Liver (tissue), 8 donors: ENCODE measurements at regions not wholly inside any gene's neighbourhood (a gene's known extent, or its start where the extent isn't known, plus 50 kb on each side); places are given as distances from the start of the nearest gene placed in this dataset.

ENCODE experiments used
- DNase-seq: peaks from one replicate; pipeline ENCODE4 v3.0.0-alpha.2; 2017; ENCODE audit warnings: low spot score
- H3K27ac ChIP-seq, 2 donors: one replicate each; pipeline ENCODE4 v1.7.0; 2013; ENCODE audit warnings: inconsistent platforms in 2 of 2, low read length in 2 of 2, control low read depth in 1 of 2, low read depth in 1 of 2, mild to moderate bottlenecking in 1 of 2
- H3K27me3 ChIP-seq, 4 donors: one replicate each; pipeline versions ENCODE4 v1.6.1 to v1.7.0; 2013; ENCODE audit warnings: low read length in 3 of 4, inconsistent platforms in 1 of 4, mild to moderate bottlenecking in 1 of 4, moderate library complexity in 1 of 4; ENCODE audit not compliant: control insufficient read depth in 4 of 4, insufficient read depth in 4 of 4
- H3K36me3 ChIP-seq, 4 donors: one replicate each; pipeline versions ENCODE4 v1.6.1 to v1.7.0; 2013; ENCODE audit warnings: low read length in 3 of 4, mild to moderate bottlenecking in 3 of 4, low read depth in 1 of 4, moderate library complexity in 1 of 4; ENCODE audit not compliant: control insufficient read depth in 4 of 4, insufficient read depth in 3 of 4
- H3K4me1 ChIP-seq, 4 donors: one replicate each; pipeline versions ENCODE4 v1.6.1 to v1.7.0; 2013; ENCODE audit warnings: low read length in 3 of 4, mild to moderate bottlenecking in 3 of 4, moderate library complexity in 1 of 4; ENCODE audit not compliant: control insufficient read depth in 4 of 4, insufficient read depth in 4 of 4
- H3K4me3 ChIP-seq, 3 donors: one replicate each; pipeline versions ENCODE4 v1.6.1 to v1.7.0; 2013; ENCODE audit warnings: low read length in 3 of 3, control low read depth in 1 of 3, low read depth in 1 of 3, mild to moderate bottlenecking in 1 of 3
- H3K9ac ChIP-seq, 2 donors: one replicate each; pipeline ENCODE4 v1.7.0; 2013; ENCODE audit warnings: low read length in 2 of 2, mild to moderate bottlenecking in 2 of 2, moderate library complexity in 2 of 2, control low read depth in 1 of 2, low read depth in 1 of 2
- H3K9me3 ChIP-seq, 4 donors: one replicate each; pipeline versions ENCODE4 v1.6.1 to v1.7.0; 2013; ENCODE audit warnings: low read length in 3 of 4; ENCODE audit not compliant: control insufficient read depth in 4 of 4
- ATF3 ChIP-seq: IDR thresholded peaks from 2 replicates; pipeline ENCODE4 v1.6.1; 2016; ENCODE audit warnings: antibody characterized with exemption
- CTCF ChIP-seq: fragments of 150-350 bp; IDR thresholded peaks from 2 replicates; pipeline ENCODE4 v1.5.1; 2017; ENCODE audit warnings: improper control_type of control experiment, low read depth, low read length; ENCODE audit not compliant: missing input control
- EGR1 ChIP-seq, 2 donors: IDR thresholded peaks; 2 replicates each; pipeline ENCODE4 v1.6.1; 2016 to 2018; ENCODE audit warnings: antibody characterized with exemption in 2 of 2, low read depth in 2 of 2
- FOXA1 ChIP-seq: IDR thresholded peaks from 2 replicates; pipeline ENCODE4 v1.6.1; 2016; ENCODE audit warnings: antibody characterized with exemption
- FOXA2 ChIP-seq: IDR thresholded peaks from 2 replicates; pipeline ENCODE4 v1.6.1; 2016; ENCODE audit warnings: antibody characterized with exemption
- GABPA ChIP-seq, 2 donors: IDR thresholded peaks in 1 of 2; conservative IDR thresholded peaks in 1 of 2; 2 replicates each; pipeline ENCODE4 v1.6.1; 2016; ENCODE audit warnings: antibody characterized with exemption in 2 of 2, mild to moderate bottlenecking in 1 of 2, moderate library complexity in 1 of 2
- HNF4A ChIP-seq, 2 donors: conservative IDR thresholded peaks; 2 replicates each; pipeline ENCODE4 v1.6.1; 2016; ENCODE audit warnings: antibody characterized with exemption in 2 of 2, mild to moderate bottlenecking in 2 of 2
- HNF4G ChIP-seq: IDR thresholded peaks from 2 replicates; pipeline ENCODE4 v1.6.1; 2016; ENCODE audit warnings: antibody characterized with exemption
- JUND ChIP-seq, 2 donors: IDR thresholded peaks; 2 replicates each; pipeline ENCODE4 v1.6.1; 2016; ENCODE audit warnings: antibody characterized with exemption in 2 of 2
- MAX ChIP-seq: IDR thresholded peaks from 2 replicates; pipeline ENCODE4 v1.6.1; 2016; ENCODE audit warnings: antibody characterized with exemption
- NR2F2 ChIP-seq: IDR thresholded peaks from 2 replicates; pipeline ENCODE4 v1.6.1; 2016; ENCODE audit warnings: antibody characterized with exemption
- RAD21 ChIP-seq, 2 donors: IDR thresholded peaks; 2 replicates each; pipeline ENCODE4 v1.6.1; 2016; ENCODE audit warnings: antibody characterized with exemption in 2 of 2, mild to moderate bottlenecking in 2 of 2
- REST ChIP-seq: IDR thresholded peaks from 2 replicates; pipeline ENCODE4 v1.6.1; 2016; ENCODE audit warnings: antibody characterized with exemption, mild to moderate bottlenecking
- RXRA ChIP-seq, 2 donors: IDR thresholded peaks; 2 replicates each; pipeline ENCODE4 v1.6.1; 2017 to 2018; ENCODE audit warnings: antibody characterized with exemption in 2 of 2, mild to moderate bottlenecking in 1 of 2
- SP1 ChIP-seq: IDR thresholded peaks from 2 replicates; pipeline ENCODE4 v1.6.1; 2018; ENCODE audit warnings: antibody characterized with exemption, mild to moderate bottlenecking
- TAF1 ChIP-seq: conservative IDR thresholded peaks from 2 replicates; pipeline ENCODE4 v1.6.1; 2016; ENCODE audit warnings: antibody characterized with exemption, mild to moderate bottlenecking
- YY1 ChIP-seq: IDR thresholded peaks from 2 replicates; pipeline ENCODE4 v1.6.1; 2016; ENCODE audit warnings: antibody characterized with exemption, mild to moderate bottlenecking
- ZBTB33 ChIP-seq: IDR thresholded peaks from 2 replicates; pipeline ENCODE4 v1.6.1; 2016; ENCODE audit warnings: antibody characterized with exemption
- WGBS: extraction: QIAGEN DNeasy Blood & Tissue Kit; methylation state at CpG from one replicate; pipeline ENCODE4 v1.1.7; 2013; 5-methylcytosine and 5-hydroxymethylcytosine counted together
- donor health status: healthy.
- donor health status: healthy.
- donor health status: healthy.
- donor health status: healthy.
- donor health status: healthy.

- Histone ChIP-seq H3K4me3 (no peak overlapping the region), H3K9ac (no peak overlapping the region), H3K27me3 (no peaks in the 10 kb centered on the region), H3K9me3 (no peaks in the 10 kb centered on the region), H3K27ac (no peak overlapping the region), H3K4me1 (no peaks in the 10 kb centered on the region), H3K36me3 (no peaks in the 10 kb centered on the region)
- no peak for DNase-seq
- TF ChIP-seq JUND (IDR thresholded peaks at IDR 0.05), result no peak
- TF ChIP-seq FOXA2, result no peak
- TF ChIP-seq NR2F2, result no peak
- no peak for TF ChIP-seq CTCF
- TF ChIP-seq ATF3, result no peak
- no peak for TF ChIP-seq ZBTB33
- TF ChIP-seq HNF4A (conservative IDR thresholded peaks at IDR 0.05), result no peak
Observed at GRCh38 chr1:242797856-242798255, 273.4 kb upstream of the PLD5 start.

GRCh38 chr1:242788771-242789170 is 264.3 kb upstream of the PLD5 start:
- WGBS, result 53% methylated on average over 2 of the region's 2 CpGs
- Histone ChIP-seq H3K9me3 (no peaks in the 10 kb centered on the region), H3K4me3 (no peak overlapping the region), H3K4me1 (no peaks in the 10 kb centered on the region), H3K36me3 (no peaks in the 10 kb centered on the region), H3K9ac (no peak overlapping the region), H3K27ac (no peak overlapping the region), H3K27me3 (no peaks in the 10 kb centered on the region)
- no peak for DNase-seq
- TF ChIP-seq JUND (IDR thresholded peaks at IDR 0.05) (no peak), FOXA2 (no peak), MAX (no peak), FOXA1 (no peak), CTCF (no peak), EGR1 (IDR thresholded peaks at IDR 0.05; ENCODE audit: low read depth in 2 of 2) (no peak), GABPA (IDR thresholded peaks at IDR 0.05 in 1 of 2, conservative IDR thresholded peaks at IDR 0.05 in 1 of 2) (no peak), ZBTB33 (no peak), REST (no peak), NR2F2 (no peak), RAD21 (IDR thresholded peaks at IDR 0.05) (no peak), SP1 (no peak), HNF4G (no peak), TAF1 (no peak), ATF3 (no peak), HNF4A (conservative IDR thresholded peaks at IDR 0.05) (no peak), YY1 (no peak), RXRA (IDR thresholded peaks at IDR 0.05) (no peak)
